ENCODE measurements at regions not wholly inside any gene's neighbourhood (a gene's known extent, or its start where the extent isn't known, plus 50 kb on each side); places are given as distances from the start of the nearest gene placed in this dataset.

- TF ChIP-seq CTCF (IDR thresholded peaks at IDR 0.05; ENCODE audit: poor library complexity, severe bottlenecking) (no peak), EP300 (conservative IDR thresholded peaks at IDR 0.05; ENCODE audit: poor library complexity, severe bottlenecking) (no peak), SMC3 (conservative IDR thresholded peaks at IDR 0.05; ENCODE audit: poor library complexity) (no peak), EZH2 (IDR thresholded peaks at IDR 0.05; ENCODE audit: borderline replicate concordance, insufficient read depth, low read length, poor library complexity, severe bottlenecking) (no peak), MXI1 (conservative IDR thresholded peaks at IDR 0.05; ENCODE audit: poor library complexity, severe bottlenecking) (no peak), REST (IDR thresholded peaks at IDR 0.05; ENCODE audit: borderline replicate concordance) (no peak), TAF1 (IDR thresholded peaks at IDR 0.05; ENCODE audit: low read depth) (no peak)
These were observed 296.0 kb downstream of the PTPRU start for GRCh38 chr1:29532285-29532684.

All from neural cell (in vitro differentiated cells).